Vagina (tissue), 2 donors: ENCODE measurements at regions not wholly inside any gene's neighbourhood (a gene's known extent, or its start where the extent isn't known, plus 50 kb on each side); places are given as distances from the start of the nearest gene placed in this dataset.

ENCODE experiments used
- POLR2A ChIP-seq, 2 donors: fragments of 450-650 bp; IDR thresholded peaks; one replicate each; pipeline ENCODE4 v1.6.1; 2017; ENCODE audit warnings: antibody characterized with exemption in 2 of 2, mild to moderate bottlenecking in 2 of 2, moderate library complexity in 2 of 2
- POLR2AphosphoS5 ChIP-seq, 2 donors: sonication (generic); formaldehyde crosslinking; IDR thresholded peaks; one replicate each; pipeline ENCODE4 v1.9.0; 2017; ENCODE audit warnings: antibody characterized with exemption in 2 of 2, mild to moderate bottlenecking in 2 of 2, low read depth in 1 of 2; ENCODE audit not compliant: insufficient read depth in 1 of 2
- TF ChIP-seq, protein P1 (sequence below), 3 experiments: fragments of 450-650 bp in 2 of 3; fragments of 200-600 bp in 1 of 3; sonication (generic) in 1 of 3; IDR thresholded peaks; one replicate each; pipeline ENCODE4 v1.5.1; 2017 to 2019; ENCODE audit warnings: antibody characterized with exemption in 3 of 3, mild to moderate bottlenecking in 2 of 3, moderate library complexity in 2 of 3

DNA sequence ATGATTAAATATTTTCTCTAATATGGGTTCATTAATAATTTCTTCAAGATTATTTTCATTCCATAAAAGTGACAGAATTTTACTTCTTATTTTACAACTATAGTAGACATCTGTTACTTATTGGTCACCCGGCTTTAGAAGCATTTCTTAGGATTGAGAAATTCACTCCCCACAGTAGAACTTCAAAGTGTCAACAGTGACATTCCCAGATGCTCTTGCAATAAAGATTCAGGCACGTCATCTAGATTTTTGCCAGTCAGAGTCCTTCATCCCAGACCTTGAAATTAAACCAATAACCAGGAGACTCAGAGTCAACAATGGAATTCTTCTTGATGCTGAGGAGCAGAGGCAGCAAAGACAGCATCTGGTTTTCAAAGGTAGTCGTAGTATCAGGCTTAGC lies 190.8 kb downstream of the VGLL3 start:
- TF ChIP-seq, protein P1, sequence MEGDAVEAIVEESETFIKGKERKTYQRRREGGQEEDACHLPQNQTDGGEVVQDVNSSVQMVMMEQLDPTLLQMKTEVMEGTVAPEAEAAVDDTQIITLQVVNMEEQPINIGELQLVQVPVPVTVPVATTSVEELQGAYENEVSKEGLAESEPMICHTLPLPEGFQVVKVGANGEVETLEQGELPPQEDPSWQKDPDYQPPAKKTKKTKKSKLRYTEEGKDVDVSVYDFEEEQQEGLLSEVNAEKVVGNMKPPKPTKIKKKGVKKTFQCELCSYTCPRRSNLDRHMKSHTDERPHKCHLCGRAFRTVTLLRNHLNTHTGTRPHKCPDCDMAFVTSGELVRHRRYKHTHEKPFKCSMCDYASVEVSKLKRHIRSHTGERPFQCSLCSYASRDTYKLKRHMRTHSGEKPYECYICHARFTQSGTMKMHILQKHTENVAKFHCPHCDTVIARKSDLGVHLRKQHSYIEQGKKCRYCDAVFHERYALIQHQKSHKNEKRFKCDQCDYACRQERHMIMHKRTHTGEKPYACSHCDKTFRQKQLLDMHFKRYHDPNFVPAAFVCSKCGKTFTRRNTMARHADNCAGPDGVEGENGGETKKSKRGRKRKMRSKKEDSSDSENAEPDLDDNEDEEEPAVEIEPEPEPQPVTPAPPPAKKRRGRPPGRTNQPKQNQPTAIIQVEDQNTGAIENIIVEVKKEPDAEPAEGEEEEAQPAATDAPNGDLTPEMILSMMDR (IDR thresholded peaks at IDR 0.05): no peak
- TF ChIP-seq POLR2A (IDR thresholded peaks at IDR 0.05) (no peak), POLR2AphosphoS5 (IDR thresholded peaks at IDR 0.05; ENCODE audit: insufficient read depth in 1 of 2, low read depth in 1 of 2) (no peak)
